GM18861 (cell line): ENCODE measurements at regions not wholly inside any gene's neighbourhood (a gene's known extent, or its start where the extent isn't known, plus 50 kb on each side); places are given as distances from the start of the nearest gene placed in this dataset.
"Not testable (repeated sequence)": the region's sequence is repeated elsewhere in the genome, so short reads cannot be mapped to it uniquely, and the experiment has no call there.

Source experiments
- ATAC-seq: cut with Tn5 transposase; IDR thresholded peaks from one replicate; pipeline ENCODE4 v1.9.1; 2021; ENCODE audit not compliant: unreplicated experiment

GRCh38 chr12:124070394-124071074 is 97.5 kb downstream of the ZNF664 start:
- ATAC-seq = not testable (repeated sequence)

GRCh38 chr12:124071075-124071443 is 98.0 kb downstream of the ZNF664 start:
- no peak for ATAC-seq

- ATAC-seq = no peak
Observed at GRCh38 chr12:124073356-124074035, 100.5 kb downstream of the ZNF664 start.

- no peak for ATAC-seq
Observed at GRCh38 chr12:124075841-124076240, 102.8 kb downstream of the ZNF664 start.

GRCh38 chr12:124077701-124078100 is 104.7 kb downstream of the ZNF664 start:
- ATAC-seq = no peak

GRCh38 chr12:124078800-124079199 is 105.8 kb downstream of the ZNF664 start:
- no peak for ATAC-seq

GRCh38 chr12:124080649-124081048 is 107.6 kb downstream of the ZNF664 start:
- no peak for ATAC-seq

GRCh38 chr12:124082012-124082411 is 109.0 kb downstream of the ZNF664 start:
- ATAC-seq = no peak

GRCh38 chr12:124082687-124083086 is 109.7 kb downstream of the ZNF664 start:
- ATAC-seq = no peak

GRCh38 chr12:124083708-124084107 is 110.7 kb downstream of the ZNF664 start:
- no peak for ATAC-seq

GRCh38 chr12:124085419-124086296 is 112.6 kb downstream of the ZNF664 start:
- ATAC-seq = no peak

GRCh38 chr12:124086299-124086898 is 113.4 kb downstream of the ZNF664 start:
- ATAC-seq = no peak

GRCh38 chr12:124087266-124088051 is 114.4 kb downstream of the ZNF664 start:
- ATAC-seq = no peak

- ATAC-seq = no peak
Observed at GRCh38 chr12:124088217-124088907, 115.3 kb downstream of the ZNF664 start.

GRCh38 chr12:124089181-124089914 is 116.3 kb downstream of the ZNF664 start:
- ATAC-seq = not testable (repeated sequence)

- no peak for ATAC-seq
Observed at GRCh38 chr12:124091835-124092234, 118.8 kb downstream of the ZNF664 start.

- not testable (repeated sequence) for ATAC-seq
Observed at GRCh38 chr12:124092532-124092931, 119.5 kb downstream of the ZNF664 start.

GRCh38 chr12:124093297-124093696 is 120.3 kb downstream of the ZNF664 start:
- ATAC-seq = no peak

- ATAC-seq = no peak
Observed at GRCh38 chr12:124094188-124094587, 121.2 kb downstream of the ZNF664 start.
